Kasumi-1 (cell line): ENCODE measurements at regions not wholly inside any gene's neighbourhood (a gene's known extent, or its start where the extent isn't known, plus 50 kb on each side); places are given as distances from the start of the nearest gene placed in this dataset.

Source experiments
- DNase-seq, 2 experiments: peaks; one replicate each; lab custom pipeline; 2025; lab: John Stamatoyannopoulos, UW

GRCh38 chr1:194159941-194160340, 973.5 kb upstream of the B3GALT2 start:
- no peak for DNase-seq

- DNase-seq = no peak
Measured at GRCh38 chr1:194155962-194156361, 969.5 kb upstream of the B3GALT2 start.

DNA sequence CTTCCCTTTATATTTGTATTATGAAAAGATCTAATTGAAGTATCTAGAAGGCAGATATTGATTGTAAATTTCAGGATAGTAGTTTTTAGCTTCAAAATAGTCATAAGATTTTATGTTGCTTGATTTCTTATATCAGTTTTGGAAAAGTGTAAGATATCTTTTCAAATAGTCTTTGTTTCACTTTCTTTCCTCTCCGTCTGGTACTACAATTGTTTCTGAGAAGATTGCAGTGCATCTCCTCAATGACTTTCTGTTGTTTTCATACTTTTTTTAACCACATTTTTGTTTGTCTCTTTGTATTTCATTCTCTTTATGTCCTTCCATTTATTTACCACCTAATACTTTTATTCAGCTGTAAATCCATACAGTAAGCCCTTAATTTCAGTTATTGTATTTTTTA, 964.6 kb upstream of the B3GALT2 start:
- no peak for DNase-seq

GRCh38 chr1:194150242-194150641, 963.8 kb upstream of the B3GALT2 start:
- no peak for DNase-seq

DNA sequence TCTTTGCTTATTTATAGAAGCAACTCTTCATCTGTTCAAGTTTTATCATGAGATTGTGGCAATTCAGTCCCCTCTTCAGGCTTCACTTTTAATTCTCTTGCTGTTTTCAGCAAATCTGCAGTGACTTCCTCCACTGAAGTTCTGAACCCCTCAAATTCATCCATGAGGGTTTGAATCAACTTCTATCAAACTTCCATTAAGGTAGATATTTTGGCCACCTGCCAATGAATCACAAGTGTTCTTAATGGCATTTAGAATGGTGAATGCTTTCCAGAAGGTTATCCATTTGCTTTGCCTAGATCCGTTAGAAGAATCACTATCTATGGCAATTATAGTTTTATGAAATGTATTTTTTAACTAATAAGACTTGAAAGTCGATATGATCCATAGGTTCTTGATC, 946.7 kb upstream of the B3GALT2 start:
- DNase-seq = no peak

DNA sequence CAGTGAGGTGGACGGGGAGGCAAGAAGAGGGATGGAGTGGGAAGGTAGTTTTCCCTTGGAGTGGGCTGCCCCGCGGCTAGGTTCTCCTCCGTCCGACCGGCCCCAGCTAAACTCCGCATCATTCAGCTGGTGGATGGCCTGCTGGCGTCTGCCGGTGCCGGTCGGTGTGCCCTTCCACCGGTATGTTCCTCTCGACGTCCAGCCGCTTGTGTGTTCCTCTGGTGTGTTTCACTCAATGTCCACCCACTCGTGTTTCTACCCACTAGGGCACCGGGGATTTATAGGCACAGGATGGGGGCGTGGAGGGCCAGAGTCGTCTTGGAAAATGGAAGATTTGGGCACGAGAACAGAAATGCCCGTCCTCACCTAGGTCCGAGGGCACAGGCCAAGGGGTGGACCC, 931.7 kb upstream of the B3GALT2 start:
- no peak for DNase-seq

GRCh38 chr1:194117582-194117981, 931.2 kb upstream of the B3GALT2 start:
- DNase-seq = no peak

GRCh38 chr1:194114288-194114687, 927.9 kb upstream of the B3GALT2 start:
- no peak for DNase-seq

- DNase-seq = no peak
Measured at GRCh38 chr1:194105381-194105780, 919.0 kb upstream of the B3GALT2 start.

DNA sequence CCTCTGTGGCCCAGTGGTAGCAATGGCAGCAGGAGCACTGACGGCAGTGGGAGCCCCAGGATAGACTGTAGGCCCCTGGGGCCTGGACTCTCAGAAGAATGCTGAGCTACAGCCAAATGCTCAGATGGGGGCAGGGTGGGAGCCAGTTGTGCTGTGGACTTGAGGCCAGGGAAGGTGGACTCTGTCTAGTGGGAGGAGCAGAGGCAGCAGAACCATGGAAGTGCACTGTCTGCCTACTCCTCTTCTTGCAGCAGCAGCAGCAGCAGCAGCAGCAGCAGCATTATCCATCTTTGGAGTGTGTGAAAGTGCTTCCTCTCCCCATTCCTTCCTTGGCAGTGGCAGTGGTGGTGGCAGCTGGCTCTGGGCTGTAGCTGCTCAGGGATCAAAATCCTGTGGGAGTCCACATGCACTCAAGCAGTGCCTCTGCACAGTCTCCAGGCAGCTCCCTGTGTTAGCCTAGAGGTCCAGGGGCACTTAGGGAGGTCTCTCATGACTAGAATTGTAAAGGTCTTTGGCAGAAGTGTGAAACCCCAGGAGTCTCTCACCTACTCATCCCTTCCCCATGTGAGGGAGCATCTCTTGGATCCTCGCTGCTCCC, 917.9 kb upstream of the B3GALT2 start:
- no peak for DNase-seq

GRCh38 chr1:194103516-194104246, 917.3 kb upstream of the B3GALT2 start:
- no peak for DNase-seq

GRCh38 chr1:194103101-194103500, 916.7 kb upstream of the B3GALT2 start:
- DNase-seq = no peak

DNA sequence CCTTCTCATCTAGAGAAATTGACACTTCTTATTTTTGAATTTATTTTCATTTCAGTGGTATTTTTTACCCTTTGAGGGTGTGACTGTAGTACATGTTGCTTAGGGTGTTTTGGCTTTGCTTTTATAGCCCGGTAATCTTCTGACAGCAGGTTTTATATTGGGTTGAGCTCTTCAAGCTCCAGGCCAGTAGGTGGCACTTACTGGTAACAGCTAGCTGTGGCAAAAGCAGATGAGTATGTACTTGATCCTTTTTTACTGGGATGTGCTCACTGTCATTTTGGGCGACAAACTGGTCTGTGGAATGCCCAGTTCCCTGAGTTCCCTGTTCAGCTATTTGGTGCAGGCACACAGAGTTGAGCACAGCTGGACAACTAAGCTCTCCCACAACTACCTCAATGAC, 916.2 kb upstream of the B3GALT2 start:
- DNase-seq = peak in 1 of 2 experiments; percentile 27

DNA sequence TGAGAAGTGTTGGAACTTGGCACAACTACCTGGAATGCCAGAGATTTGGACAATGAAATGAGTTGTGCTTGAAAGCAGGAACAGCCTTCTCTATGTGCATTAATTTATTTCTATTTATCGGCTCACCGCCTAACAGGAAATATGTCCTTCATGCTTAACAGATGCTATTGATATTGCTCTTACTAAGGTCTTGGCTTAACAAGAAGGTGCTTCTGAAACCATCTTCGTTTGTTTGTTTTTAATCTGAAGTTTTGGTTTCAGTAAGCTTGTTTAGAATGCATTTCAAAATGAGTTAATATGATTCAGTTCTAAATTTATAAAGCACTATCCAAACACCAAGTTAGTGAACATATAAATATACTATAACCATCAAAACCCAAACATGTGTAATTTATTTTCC, 898.3 kb upstream of the B3GALT2 start:
- no peak for DNase-seq

DNA sequence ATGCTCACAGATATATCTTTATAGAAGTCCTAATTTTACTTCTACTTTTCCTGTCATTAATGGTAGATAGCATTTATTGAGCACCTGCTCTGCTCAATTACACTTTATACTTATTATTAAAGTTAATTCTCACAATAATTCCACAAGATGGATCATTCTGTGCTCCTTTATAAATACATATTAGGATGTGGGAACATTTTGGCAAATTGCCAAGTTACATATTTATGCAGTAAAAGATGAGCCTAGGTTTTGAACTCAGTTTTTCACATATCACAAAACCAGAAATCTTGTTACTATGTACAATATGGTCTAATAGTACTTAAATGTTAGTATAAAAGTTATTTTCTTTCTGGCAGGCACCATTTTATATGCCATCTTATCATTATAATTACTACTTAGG, 895.0 kb upstream of the B3GALT2 start:
- no peak for DNase-seq

- DNase-seq = no peak
Measured at GRCh38 chr1:194080826-194081225, 894.4 kb upstream of the B3GALT2 start.

DNA sequence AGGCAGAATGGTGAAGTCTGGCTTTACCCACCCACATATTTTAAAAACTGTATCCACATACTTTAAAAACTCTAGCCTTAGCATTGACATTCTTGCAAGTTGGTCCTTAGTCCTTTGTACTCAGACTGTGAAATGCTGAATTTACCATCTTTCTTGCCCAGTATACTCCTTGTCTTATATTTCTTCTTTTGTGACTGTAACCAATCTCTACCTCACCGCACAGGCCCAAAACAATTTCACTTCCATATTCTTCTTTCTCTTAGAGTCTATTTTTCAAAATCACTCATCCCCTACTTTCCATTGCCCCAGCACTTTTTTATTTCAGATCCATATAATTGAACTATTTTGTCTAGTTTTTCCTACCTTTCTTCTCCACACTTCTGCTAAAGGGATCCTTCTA, 892.4 kb upstream of the B3GALT2 start:
- DNase-seq = no peak

DNA sequence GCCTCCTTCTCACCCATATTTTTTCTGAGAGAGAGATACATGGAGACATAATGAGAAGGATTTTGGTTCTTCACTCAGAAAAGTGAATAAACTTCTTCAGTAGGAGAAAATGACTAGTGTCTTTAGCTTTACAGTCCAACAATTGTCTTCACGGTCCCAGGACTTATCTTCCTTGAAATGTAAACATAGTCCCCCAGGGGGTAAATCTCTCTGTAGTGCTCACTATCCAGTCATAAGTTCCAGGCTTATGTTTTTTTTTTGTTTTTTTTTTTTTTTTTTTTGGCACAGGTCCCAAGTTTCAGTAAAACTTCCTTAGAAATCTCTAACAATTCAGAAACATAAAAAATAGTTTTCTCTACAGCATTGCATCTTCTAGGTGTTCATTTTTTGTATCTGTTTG, 890.2 kb upstream of the B3GALT2 start:
- no peak for DNase-seq

GRCh38 chr1:194073833-194074232, 887.4 kb upstream of the B3GALT2 start:
- DNase-seq = no peak

DNA sequence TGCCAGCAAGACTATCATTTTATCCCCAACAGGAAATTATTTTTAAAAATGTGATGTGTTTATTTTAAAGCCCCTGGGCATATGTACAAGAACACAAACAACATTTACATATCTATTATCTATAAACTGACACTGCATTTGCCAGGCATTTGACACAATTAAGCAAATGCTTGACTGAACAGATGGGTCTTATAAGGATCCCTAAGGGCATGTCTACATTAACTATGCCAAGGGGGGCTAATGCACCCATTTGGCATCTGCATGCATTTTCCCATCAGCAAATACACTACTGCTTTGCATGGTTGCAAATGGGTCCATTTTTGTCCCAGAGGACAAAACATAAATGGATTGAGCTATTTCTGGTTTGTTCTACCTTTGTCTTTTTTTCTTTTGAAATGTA, 884.8 kb upstream of the B3GALT2 start:
- DNase-seq = no peak

DNA sequence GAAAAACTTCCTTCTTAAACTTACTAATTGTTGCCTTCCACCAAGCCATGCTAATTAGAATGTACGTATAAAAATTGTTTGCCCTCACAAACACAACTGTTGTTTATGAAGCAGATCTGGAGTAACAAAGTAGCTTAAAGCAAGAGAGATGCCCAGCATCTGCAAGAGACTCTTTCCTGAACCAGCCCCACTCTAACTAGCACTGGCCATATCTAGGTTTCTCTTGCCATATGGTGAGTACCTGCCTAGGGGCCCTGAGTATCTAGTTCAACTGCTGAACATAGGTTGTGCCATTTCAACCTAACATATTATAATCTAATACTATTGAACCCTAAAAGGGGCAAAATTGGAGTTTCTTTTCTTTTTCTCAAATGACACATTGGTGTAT, 883.4 kb upstream of the B3GALT2 start:
- DNase-seq = no peak

DNA sequence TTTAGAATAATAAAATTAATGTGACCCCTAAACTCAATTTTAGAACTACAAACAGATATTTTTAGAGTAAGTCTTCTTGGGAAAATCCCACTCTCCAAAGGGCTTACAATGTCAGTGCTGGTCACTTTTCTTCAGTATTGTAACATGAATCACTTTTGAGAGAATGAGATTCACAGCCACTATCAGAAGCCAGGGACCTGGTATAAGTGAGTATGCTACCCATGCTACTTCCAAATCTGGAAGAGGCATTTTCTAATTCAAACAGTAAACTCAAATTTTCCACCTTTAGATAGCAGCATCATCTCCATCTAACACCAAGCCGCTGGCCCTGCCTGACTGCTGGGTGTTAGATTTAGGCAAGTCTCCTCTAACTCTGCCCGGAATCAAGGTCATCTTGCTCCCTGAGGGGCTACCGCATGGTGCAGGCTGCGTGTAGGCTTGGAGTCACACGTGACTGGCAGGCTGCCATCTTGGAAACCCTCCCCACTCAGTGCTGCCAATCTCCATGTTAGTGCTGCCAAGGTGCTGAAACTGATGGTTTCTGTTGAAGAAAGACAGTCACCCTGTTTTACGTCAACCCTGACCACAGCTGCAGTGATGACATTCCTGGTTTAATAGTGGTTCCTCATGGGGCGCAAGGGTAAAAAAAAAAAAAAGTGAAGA, 882.9 kb upstream of the B3GALT2 start:
- DNase-seq = no peak

DNA sequence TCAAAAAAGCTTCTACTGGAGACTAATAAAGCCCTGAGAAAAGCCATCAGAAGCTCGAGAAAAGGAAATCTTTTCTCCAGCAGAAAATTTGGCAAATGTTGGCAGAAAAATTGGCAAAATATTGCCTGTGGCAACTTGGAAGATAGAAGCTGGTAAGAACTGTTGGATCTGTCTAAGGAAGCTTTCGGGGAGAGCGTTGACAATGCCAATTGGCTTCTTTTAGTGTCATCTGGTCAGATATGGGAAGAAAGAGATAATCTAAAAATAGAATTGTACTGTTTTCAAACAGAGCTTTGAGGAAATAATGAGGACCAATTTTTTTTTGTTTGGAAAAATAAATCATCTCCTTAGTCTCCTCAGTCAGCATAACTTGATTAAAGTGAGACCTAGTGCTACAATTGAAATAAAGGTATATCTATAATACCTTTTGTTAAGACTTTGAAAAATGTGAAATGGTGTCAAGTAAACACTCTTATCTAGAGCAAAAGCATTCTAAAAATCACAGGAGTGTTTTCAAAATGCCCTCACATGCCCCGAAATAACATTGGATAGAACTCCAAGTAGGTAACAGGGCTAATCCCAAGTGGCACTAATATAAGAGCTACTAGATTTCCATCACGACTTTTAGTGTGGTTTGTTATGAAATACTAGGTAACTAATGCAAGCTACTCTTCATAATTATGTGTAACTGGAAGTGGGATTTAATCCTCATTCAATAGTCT, 882.2 kb upstream of the B3GALT2 start:
- no peak for DNase-seq
